LNCAP (cell line): ENCODE measurements at regions not wholly inside any gene's neighbourhood (a gene's known extent, or its start where the extent isn't known, plus 50 kb on each side); places are given as distances from the start of the nearest gene placed in this dataset.

ENCODE experiments used
- CTCF ChIP-seq: fragments of 450-650 bp; IDR thresholded peaks from 2 replicates; pipeline ENCODE4 v1.5.1; 2017; ENCODE audit warnings: mild to moderate bottlenecking

GRCh38 chr2:100627330-100628300 is 64.8 kb downstream of the PDCL3 start:
- no peak for TF ChIP-seq CTCF

- no peak for TF ChIP-seq CTCF
These were observed 65.7 kb downstream of the PDCL3 start for GRCh38 chr2:100628506-100628905.

- no peak for TF ChIP-seq CTCF
These were observed 66.5 kb downstream of the PDCL3 start for GRCh38 chr2:100629309-100629708.

- TF ChIP-seq CTCF: no peak
These were observed 67.7 kb downstream of the PDCL3 start for GRCh38 chr2:100630473-100630977.

GRCh38 chr2:100632037-100632436 is 69.2 kb downstream of the PDCL3 start:
- TF ChIP-seq CTCF: no peak

- no peak for TF ChIP-seq CTCF
These were observed 70.0 kb downstream of the PDCL3 start for GRCh38 chr2:100632759-100633158.

- no peak for TF ChIP-seq CTCF
These were observed 77.0 kb downstream of the PDCL3 start for GRCh38 chr2:100639588-100640390.
